GM23338 (cell line): ENCODE measurements at regions not wholly inside any gene's neighbourhood (a gene's known extent, or its start where the extent isn't known, plus 50 kb on each side); places are given as distances from the start of the nearest gene placed in this dataset.

ENCODE experiments used
- ATAC-seq: fragments of 200-7000 bp; cut with Tn5 transposase; 3 replicates; pipeline ENCODE4 v1.9.1; 2020
- DNase-seq: peaks from one replicate; pipeline ENCODE4 v3.0.0-alpha.2; 2015; ENCODE audit warnings: low spot score
- H2AFZ ChIP-seq: fragments of 200-600 bp; sonication (generic); 2 replicates; pipeline ENCODE4 v1.8.0; 2016; ENCODE audit warnings: antibody characterized with exemption, mild to moderate bottlenecking, moderate library complexity
- H3F3A ChIP-seq: fragments of 200-600 bp; sonication (generic); replicated peaks from 2 replicates; pipeline ENCODE4 v1.8.0; 2017; ENCODE audit warnings: antibody characterized with exemption, mixed run types, low read depth
- H3K27ac ChIP-seq: fragments of 200-600 bp; sonication (generic); 2 replicates; pipeline ENCODE4 v1.6.1; 2016; ENCODE audit warnings: low read depth
- H3K27me3 ChIP-seq: fragments of 200-600 bp; sonication (generic); 2 replicates; pipeline ENCODE4 v1.8.0; 2016; ENCODE audit warnings: mild to moderate bottlenecking, mixed run types, moderate library complexity; ENCODE audit not compliant: insufficient read depth
- H3K36me3 ChIP-seq: fragments of 200-600 bp; sonication (generic); 2 replicates; pipeline ENCODE4 v1.8.0; 2016; ENCODE audit warnings: mild to moderate bottlenecking; ENCODE audit not compliant: insufficient read depth
- H3K4me1 ChIP-seq: fragments of 200-600 bp; sonication (generic); 2 replicates; pipeline ENCODE4 v1.8.0; 2016; ENCODE audit warnings: mild to moderate bottlenecking, moderate library complexity; ENCODE audit not compliant: insufficient read depth
- H3K4me2 ChIP-seq: fragments of 200-600 bp; sonication (generic); 2 replicates; pipeline ENCODE4 v1.7.1; 2017; ENCODE audit warnings: mixed run types
- H3K4me3 ChIP-seq: fragments of 200-600 bp; sonication (generic); 2 replicates; pipeline ENCODE4 v1.6.1; 2016; ENCODE audit warnings: mixed run types
- H3K79me2 ChIP-seq: fragments of 200-600 bp; sonication (generic); replicated peaks from 2 replicates; pipeline ENCODE4 v1.8.0; 2017; ENCODE audit warnings: mild to moderate bottlenecking; ENCODE audit not compliant: insufficient read depth
- H3K9me2 ChIP-seq: fragments of 200-600 bp; sonication (generic); 2 replicates; pipeline ENCODE4 v1.8.0; 2017; ENCODE audit not compliant: insufficient read depth
- H4K20me1 ChIP-seq: fragments of 200-600 bp; sonication (generic); replicated peaks from 2 replicates; pipeline ENCODE4 v1.8.0; 2017; ENCODE audit warnings: mild to moderate bottlenecking; ENCODE audit not compliant: insufficient read depth
- H3K27ac Mint-ChIP-seq: 2 replicates; pipeline ENCODE4 v1.8.0; 2020; ENCODE audit warnings: inconsistent platforms, mild to moderate bottlenecking, moderate library complexity, mixed read lengths
- H3K27me3 Mint-ChIP-seq: 3 replicates; pipeline ENCODE4 v1.8.0; 2022; ENCODE audit warnings: low read depth, mild to moderate bottlenecking, moderate library complexity, mixed read lengths, inconsistent platforms; ENCODE audit not compliant: insufficient read depth, poor library complexity
- H3K36me3 Mint-ChIP-seq: 3 replicates; pipeline ENCODE4 v1.8.0; 2021; ENCODE audit warnings: low read depth, mild to moderate bottlenecking, inconsistent platforms, moderate library complexity, mixed read lengths
- H3K4me1 Mint-ChIP-seq: 3 replicates; pipeline ENCODE4 v1.8.0; 2020; ENCODE audit warnings: mild to moderate bottlenecking, inconsistent platforms, mixed read lengths
- H3K4me3 Mint-ChIP-seq: 3 replicates; pipeline ENCODE4 v1.8.0; 2021; ENCODE audit warnings: moderate library complexity, mild to moderate bottlenecking, inconsistent platforms, mixed read lengths
- H3K9me3 Mint-ChIP-seq: 3 replicates; pipeline ENCODE4 v1.8.0; 2020; ENCODE audit warnings: moderate library complexity, mild to moderate bottlenecking, inconsistent platforms, mixed read lengths
- CREB1 ChIP-seq: fragments of 250-450 bp; sonication (Bioruptor Pico); IDR thresholded peaks from 2 replicates; pipeline ENCODE4 v1.5.0; 2020; ENCODE audit warnings: low read depth, mild to moderate bottlenecking, moderate library complexity
- ETS1 ChIP-seq: IDR thresholded peaks from 2 replicates; pipeline ENCODE4 v1.6.1; 2016; ENCODE audit warnings: antibody characterized with exemption
- EZH2phosphoT487 ChIP-seq: fragments of 200-600 bp; sonication (generic); IDR thresholded peaks from one replicate; pipeline ENCODE4 v1.8.1; 2018; ENCODE audit warnings: antibody characterized with exemption; ENCODE audit not compliant: unreplicated experiment
- JUNB ChIP-seq: IDR thresholded peaks from one replicate; pipeline ENCODE4 v1.6.1; 2016; ENCODE audit warnings: antibody characterized with exemption; ENCODE audit not compliant: unreplicated experiment
- POLR2AphosphoS5 ChIP-seq: IDR thresholded peaks from 2 replicates; pipeline ENCODE4 v1.6.1; 2016; ENCODE audit warnings: antibody characterized with exemption, low read depth
- ZNF114 ChIP-seq: fragments of 250-450 bp; sonication (Bioruptor Pico); IDR thresholded peaks from 2 replicates; pipeline ENCODE4 v1.5.0; 2020; ENCODE audit warnings: mild to moderate bottlenecking, moderate library complexity
- TF ChIP-seq, protein P1 (sequence below): fragments of 250-450 bp; sonication (Bioruptor Pico); IDR thresholded peaks from 2 replicates; pipeline ENCODE4 v1.5.0; 2020; ENCODE audit warnings: mild to moderate bottlenecking, moderate library complexity

- DNase-seq, result no peak
- Mint-ChIP-seq H3K9me3 (no peaks in the 10 kb centered on the region), H3K4me1 (peaks cover 9% of the 10 kb centered on the region; the same call in 2 of the 3 replicates), H3K27ac (no peak overlapping the region), H3K27me3 (no peaks in the 10 kb centered on the region), H3K36me3 (no peaks in the 10 kb centered on the region), H3K4me3 (no peak overlapping the region)
- no peak overlapping the region for H3K4me2 ChIP-seq
- no peak for ATAC-seq
- no peak overlapping the region for H2AFZ ChIP-seq
- H4K20me1 ChIP-seq, result no peaks in the 10 kb centered on the region
- TF ChIP-seq JUNB (no peak), ZNF114 (CRISPR knock-in tag) (no peak), ETS1 (no peak), POLR2AphosphoS5 (no peak), CREB1 (CRISPR knock-in tag) (no peak), EZH2phosphoT487 (no peak)
- TF ChIP-seq, protein P1, sequence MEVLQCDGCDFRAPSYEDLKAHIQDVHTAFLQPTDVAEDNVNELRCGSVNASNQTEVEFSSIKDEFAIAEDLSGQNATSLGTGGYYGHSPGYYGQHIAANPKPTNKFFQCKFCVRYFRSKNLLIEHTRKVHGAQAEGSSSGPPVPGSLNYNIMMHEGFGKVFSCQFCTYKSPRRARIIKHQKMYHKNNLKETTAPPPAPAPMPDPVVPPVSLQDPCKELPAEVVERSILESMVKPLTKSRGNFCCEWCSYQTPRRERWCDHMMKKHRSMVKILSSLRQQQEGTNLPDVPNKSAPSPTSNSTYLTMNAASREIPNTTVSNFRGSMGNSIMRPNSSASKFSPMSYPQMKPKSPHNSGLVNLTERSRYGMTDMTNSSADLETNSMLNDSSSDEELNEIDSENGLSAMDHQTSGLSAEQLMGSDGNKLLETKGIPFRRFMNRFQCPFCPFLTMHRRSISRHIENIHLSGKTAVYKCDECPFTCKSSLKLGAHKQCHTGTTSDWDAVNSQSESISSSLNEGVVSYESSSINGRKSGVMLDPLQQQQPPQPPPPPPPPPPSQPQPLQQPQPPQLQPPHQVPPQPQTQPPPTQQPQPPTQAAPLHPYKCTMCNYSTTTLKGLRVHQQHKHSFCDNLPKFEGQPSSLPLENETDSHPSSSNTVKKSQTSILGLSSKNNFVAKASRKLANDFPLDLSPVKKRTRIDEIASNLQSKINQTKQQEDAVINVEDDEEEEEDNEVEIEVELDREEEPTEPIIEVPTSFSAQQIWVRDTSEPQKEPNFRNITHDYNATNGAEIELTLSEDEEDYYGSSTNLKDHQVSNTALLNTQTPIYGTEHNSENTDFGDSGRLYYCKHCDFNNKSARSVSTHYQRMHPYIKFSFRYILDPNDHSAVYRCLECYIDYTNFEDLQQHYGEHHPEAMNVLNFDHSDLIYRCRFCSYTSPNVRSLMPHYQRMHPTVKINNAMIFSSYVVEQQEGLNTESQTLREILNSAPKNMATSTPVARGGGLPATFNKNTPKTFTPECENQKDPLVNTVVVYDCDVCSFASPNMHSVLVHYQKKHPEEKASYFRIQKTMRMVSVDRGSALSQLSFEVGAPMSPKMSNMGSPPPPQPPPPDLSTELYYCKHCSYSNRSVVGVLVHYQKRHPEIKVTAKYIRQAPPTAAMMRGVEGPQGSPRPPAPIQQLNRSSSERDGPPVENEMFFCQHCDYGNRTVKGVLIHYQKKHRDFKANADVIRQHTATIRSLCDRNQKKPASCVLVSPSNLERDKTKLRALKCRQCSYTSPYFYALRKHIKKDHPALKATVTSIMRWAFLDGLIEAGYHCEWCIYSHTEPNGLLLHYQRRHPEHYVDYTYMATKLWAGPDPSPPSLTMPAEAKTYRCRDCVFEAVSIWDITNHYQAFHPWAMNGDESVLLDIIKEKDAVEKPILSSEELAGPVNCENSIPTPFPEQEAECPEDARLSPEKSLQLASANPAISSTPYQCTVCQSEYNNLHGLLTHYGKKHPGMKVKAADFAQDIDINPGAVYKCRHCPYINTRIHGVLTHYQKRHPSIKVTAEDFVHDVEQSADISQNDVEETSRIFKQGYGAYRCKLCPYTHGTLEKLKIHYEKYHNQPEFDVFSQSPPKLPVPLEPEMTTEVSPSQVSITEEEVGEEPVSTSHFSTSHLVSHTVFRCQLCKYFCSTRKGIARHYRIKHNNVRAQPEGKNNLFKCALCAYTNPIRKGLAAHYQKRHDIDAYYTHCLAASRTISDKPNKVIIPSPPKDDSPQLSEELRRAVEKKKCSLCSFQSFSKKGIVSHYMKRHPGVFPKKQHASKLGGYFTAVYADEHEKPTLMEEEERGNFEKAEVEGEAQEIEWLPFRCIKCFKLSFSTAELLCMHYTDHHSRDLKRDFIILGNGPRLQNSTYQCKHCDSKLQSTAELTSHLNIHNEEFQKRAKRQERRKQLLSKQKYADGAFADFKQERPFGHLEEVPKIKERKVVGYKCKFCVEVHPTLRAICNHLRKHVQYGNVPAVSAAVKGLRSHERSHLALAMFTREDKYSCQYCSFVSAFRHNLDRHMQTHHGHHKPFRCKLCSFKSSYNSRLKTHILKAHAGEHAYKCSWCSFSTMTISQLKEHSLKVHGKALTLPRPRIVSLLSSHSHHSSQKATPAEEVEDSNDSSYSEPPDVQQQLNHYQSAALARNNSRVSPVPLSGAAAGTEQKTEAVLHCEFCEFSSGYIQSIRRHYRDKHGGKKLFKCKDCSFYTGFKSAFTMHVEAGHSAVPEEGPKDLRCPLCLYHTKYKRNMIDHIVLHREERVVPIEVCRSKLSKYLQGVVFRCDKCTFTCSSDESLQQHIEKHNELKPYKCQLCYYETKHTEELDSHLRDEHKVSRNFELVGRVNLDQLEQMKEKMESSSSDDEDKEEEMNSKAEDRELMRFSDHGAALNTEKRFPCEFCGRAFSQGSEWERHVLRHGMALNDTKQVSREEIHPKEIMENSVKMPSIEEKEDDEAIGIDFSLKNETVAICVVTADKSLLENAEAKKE, result no peak
- no peak overlapping the region for H3K4me3 ChIP-seq
- no peaks in the 10 kb centered on the region for H3F3A ChIP-seq
- no peaks in the 10 kb centered on the region for H3K27me3 ChIP-seq
- no peaks in the 10 kb centered on the region for H3K79me2 ChIP-seq
- no peaks in the 10 kb centered on the region for H3K4me1 ChIP-seq
- no peaks in the 10 kb centered on the region for H3K9me2 ChIP-seq
- no peak overlapping the region for H3K27ac ChIP-seq
- H3K36me3 ChIP-seq, result no peaks in the 10 kb centered on the region
These were observed 498.5 kb upstream of the SETBP1 start for GRCh38 chr18:44181951-44182747.
